ENCODE measurements at regions not wholly inside any gene's neighbourhood (a gene's known extent, or its start where the extent isn't known, plus 50 kb on each side); places are given as distances from the start of the nearest gene placed in this dataset.
A peak's percentile ranks its signal among the peaks of the same experiment; 100 is the strongest.

GRCh38 chrY:11293392-11293791 is 1407.6 kb upstream of the USP9Y start:
- H3K9me3 ChIP-seq, result no peaks in the 10 kb centered on the region
- DNase-seq, result no peak
- no peak for TF ChIP-seq CTCF (IDR thresholded peaks at IDR 0.05)

GRCh38 chrY:11334151-11334550 is 1366.9 kb upstream of the USP9Y start:
- Histone ChIP-seq H3K9me3 (no peaks in the 10 kb centered on the region), H3K27ac (no peak overlapping the region), H3K36me3 (no peaks in the 10 kb centered on the region), H3K27me3 (no peaks in the 10 kb centered on the region), H3K4me3 (no peak overlapping the region), H3K4me1 (no peaks in the 10 kb centered on the region)
- DNase-seq, result peak in 1 of 2 donors; percentile 20
- intact Hi-C loops (cut with DNase I; ENCODE audit: low total_unique reads), result no loop called here
- TF ChIP-seq CTCF (IDR thresholded peaks at IDR 0.05), result no peak

More at GRCh38 chrY:11293392-11293791, 1407.6 kb upstream of the USP9Y start:
- Histone ChIP-seq H3K4me3 (no peak overlapping the region), H3K27ac (no peak overlapping the region), H3K4me1 (no peaks in the 10 kb centered on the region), H3K27me3 (no peaks in the 10 kb centered on the region), H3K36me3 (no peaks in the 10 kb centered on the region)
- intact Hi-C loops (cut with DNase I; ENCODE audit: low total_unique reads), result no loop called here

Measured in tibial artery (tissue), 4 donors.